Activated CD8-positive, alpha-beta T cell treated with anti-CD3 and anti-CD28 coated beads for 36 hours (primary cell): ENCODE measurements at regions not wholly inside any gene's neighbourhood (a gene's known extent, or its start where the extent isn't known, plus 50 kb on each side); places are given as distances from the start of the nearest gene placed in this dataset.

Experiments used
- ATAC-seq: fragments of 200-7000 bp; cut with Tn5 transposase; one replicate; pipeline ENCODE4 v1.10.0; 2021; ENCODE audit warnings: mild to moderate bottlenecking, moderate library complexity
- CTCF ChIA-PET: fragments of 350-600 bp; sonication (Branson Sonifier 250); formaldehyde crosslinking; loops from one replicate; lab custom pipeline; 2021; ENCODE audit warnings: antibody characterized with exemption; lab: Charles Lee
- POLR2A ChIA-PET: fragments of 350-600 bp; sonication (Branson Sonifier 250); formaldehyde crosslinking; loops from one replicate; lab custom pipeline; 2021; ENCODE audit warnings: antibody characterized with exemption; lab: Charles Lee
- DNase-seq: peaks from one replicate; pipeline ENCODE4 v3.0.0-alpha.2; 2020
- H3K27ac Mint-ChIP-seq: one replicate; pipeline ENCODE4 v1.8.0; 2021; ENCODE audit warnings: mild to moderate bottlenecking, mixed read lengths
- H3K27me3 Mint-ChIP-seq: one replicate; pipeline ENCODE4 v1.8.0; 2021; ENCODE audit warnings: mixed read lengths
- H3K36me3 Mint-ChIP-seq: one replicate; pipeline ENCODE4 v1.8.0; 2021; ENCODE audit warnings: low read depth, mixed read lengths
- H3K4me1 Mint-ChIP-seq: one replicate; pipeline ENCODE4 v1.8.0; 2021; ENCODE audit warnings: low read depth, mixed read lengths
- H3K4me3 Mint-ChIP-seq: one replicate; pipeline ENCODE4 v1.8.0; 2021; ENCODE audit warnings: mild to moderate bottlenecking, moderate library complexity, mixed read lengths
- H3K9me3 Mint-ChIP-seq: one replicate; pipeline ENCODE4 v1.8.0; 2021; ENCODE audit warnings: mixed read lengths
- intact Hi-C: fragments of 100-400 bp; cut with micrococcal nuclease; formaldehyde crosslinking; loops from one replicate; pipeline ENCODE4 v1.10.0; 2022
- TF ChIP-seq, protein P1 (sequence below): fragments of 200-600 bp; IDR thresholded peaks from one replicate; pipeline ENCODE4 v1.8.0; 2022; ENCODE audit warnings: antibody characterized with exemption, mild to moderate bottlenecking

DNA sequence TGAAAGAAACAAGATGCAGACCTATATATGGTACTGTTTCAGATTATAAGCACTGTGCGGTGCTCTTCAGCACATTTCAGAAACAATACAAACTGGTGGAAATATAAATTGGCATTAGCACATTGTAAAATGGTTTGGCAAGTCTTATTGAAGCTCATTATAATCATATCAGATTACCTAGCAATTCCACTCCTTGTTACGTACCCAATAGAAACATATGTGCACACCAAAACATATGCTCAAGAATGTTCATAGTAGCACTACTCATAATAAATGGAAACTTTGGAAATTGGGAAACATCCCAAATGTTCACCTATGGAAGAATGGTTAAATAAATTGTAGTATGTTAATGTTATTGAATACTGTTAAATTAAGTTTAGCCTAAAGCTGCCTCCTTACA lies 54.9 kb upstream of the PLEKHG1 start:
- POLR2A ChIA-PET: no interaction called here
- no peaks in the 10 kb centered on the region for H3K9me3 Mint-ChIP-seq
- no peak for ATAC-seq

DNA sequence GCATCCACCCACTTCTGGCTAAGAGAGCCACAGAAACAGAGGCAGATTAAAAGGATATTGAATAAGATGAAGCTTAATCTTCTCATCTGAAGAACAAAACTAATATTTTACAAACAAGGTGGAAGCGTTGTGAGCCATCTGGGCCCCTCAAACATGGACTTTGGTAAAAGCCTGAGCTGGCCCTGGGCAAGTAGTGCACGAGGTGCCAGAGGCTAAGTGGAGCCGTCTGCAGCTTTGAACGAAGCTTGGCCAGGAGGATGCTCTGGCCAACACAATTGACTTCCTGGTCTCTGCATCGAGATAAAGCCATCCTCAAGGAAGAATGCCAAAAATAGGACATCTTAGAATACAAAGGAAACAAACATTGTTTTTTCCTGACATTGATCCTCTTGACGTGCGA lies 53.2 kb upstream of the PLEKHG1 start:
- DNase-seq: no peak
- ATAC-seq: no peak
- intact Hi-C loops: no loop called here
- Mint-ChIP-seq H3K27me3 (peaks cover 15% of the 10 kb centered on the region), H3K9me3 (no peaks in the 10 kb centered on the region), H3K27ac (no peak overlapping the region), H3K4me1 (peaks cover 8% of the 10 kb centered on the region), H3K4me3 (no peak overlapping the region), H3K36me3 (no peaks in the 10 kb centered on the region)
- ChIA-PET POLR2A (interaction anchor here (1.2 kb wide), 1 partner anchor 12 kb away, joined by 3 read pairs; no protein-coding TSS in a partner anchor), CTCF (interaction anchor here (0.8 to 1.2 kb wide), 2 partner anchors 55 to 269 kb away, joined by 3 read pairs; no protein-coding TSS in a partner anchor)
- TF ChIP-seq, protein P1, sequence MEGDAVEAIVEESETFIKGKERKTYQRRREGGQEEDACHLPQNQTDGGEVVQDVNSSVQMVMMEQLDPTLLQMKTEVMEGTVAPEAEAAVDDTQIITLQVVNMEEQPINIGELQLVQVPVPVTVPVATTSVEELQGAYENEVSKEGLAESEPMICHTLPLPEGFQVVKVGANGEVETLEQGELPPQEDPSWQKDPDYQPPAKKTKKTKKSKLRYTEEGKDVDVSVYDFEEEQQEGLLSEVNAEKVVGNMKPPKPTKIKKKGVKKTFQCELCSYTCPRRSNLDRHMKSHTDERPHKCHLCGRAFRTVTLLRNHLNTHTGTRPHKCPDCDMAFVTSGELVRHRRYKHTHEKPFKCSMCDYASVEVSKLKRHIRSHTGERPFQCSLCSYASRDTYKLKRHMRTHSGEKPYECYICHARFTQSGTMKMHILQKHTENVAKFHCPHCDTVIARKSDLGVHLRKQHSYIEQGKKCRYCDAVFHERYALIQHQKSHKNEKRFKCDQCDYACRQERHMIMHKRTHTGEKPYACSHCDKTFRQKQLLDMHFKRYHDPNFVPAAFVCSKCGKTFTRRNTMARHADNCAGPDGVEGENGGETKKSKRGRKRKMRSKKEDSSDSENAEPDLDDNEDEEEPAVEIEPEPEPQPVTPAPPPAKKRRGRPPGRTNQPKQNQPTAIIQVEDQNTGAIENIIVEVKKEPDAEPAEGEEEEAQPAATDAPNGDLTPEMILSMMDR: no peak

More for the DNA sequence above, 54.9 kb upstream of the PLEKHG1 start:
- H3K4me1 Mint-ChIP-seq: peaks cover 8% of the 10 kb centered on the region
- no peak overlapping the region for H3K27ac Mint-ChIP-seq
- intact Hi-C loops: no loop called here
- H3K4me3 Mint-ChIP-seq: no peak overlapping the region
- CTCF ChIA-PET: interaction anchor here (0.6 to 0.8 kb wide), 2 partner anchors 270 to 479 kb away, joined by 3 read pairs; no protein-coding TSS in a partner anchor
- H3K36me3 Mint-ChIP-seq: no peaks in the 10 kb centered on the region
- peaks cover 20% of the 10 kb centered on the region for H3K27me3 Mint-ChIP-seq
- TF ChIP-seq, protein P1: no peak
- DNase-seq: no peak

DNA sequence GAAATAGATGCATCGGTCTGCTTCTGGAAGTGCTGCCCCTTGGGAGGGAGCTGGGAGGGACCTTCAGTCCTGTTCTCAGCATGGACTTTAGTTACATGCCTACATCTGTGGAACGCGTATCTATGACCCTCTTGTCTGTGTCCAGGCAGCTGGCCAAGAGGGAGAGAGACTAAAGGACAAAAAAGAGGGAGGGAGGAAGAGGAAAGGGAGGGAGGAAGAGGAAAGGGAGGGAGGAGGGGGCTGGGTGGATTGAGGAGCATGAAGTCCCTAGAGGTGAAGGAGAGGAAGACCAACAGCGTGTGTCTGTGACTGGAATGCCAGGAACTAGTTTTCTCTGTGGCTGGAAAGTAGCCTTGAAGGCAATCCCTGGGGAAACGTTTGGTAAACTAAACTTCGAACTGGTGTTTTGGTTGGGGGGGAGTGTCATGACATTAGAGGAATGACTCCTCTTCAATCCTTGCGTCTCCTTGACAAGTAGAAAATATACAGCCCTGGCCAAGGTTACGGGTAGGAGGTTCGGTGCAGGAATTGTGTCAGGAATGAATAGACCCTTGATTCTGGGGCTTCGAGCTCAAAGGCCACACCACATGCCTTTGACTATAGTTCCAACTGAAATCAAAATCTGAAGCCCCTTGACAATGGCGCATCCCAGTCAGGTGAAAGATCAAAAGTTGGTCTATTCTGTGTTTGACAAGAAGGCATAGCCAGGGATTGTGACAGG lies 52.0 kb upstream of the PLEKHG1 start:
- POLR2A ChIA-PET: interaction anchor here (1.2 kb wide), 1 partner anchor 11 kb away, joined by 3 read pairs; no protein-coding TSS in a partner anchor
- Mint-ChIP-seq H3K27me3 (peaks cover 15% of the 10 kb centered on the region), H3K36me3 (no peaks in the 10 kb centered on the region), H3K9me3 (no peaks in the 10 kb centered on the region), H3K4me1 (peaks cover 8% of the 10 kb centered on the region), H3K4me3 (no peak overlapping the region), H3K27ac (no peak overlapping the region)
- ATAC-seq: no peak
- intact Hi-C loops: no loop called here
- no peak for DNase-seq
- TF ChIP-seq, protein P1: no peak
- CTCF ChIA-PET: no interaction called here

DNA sequence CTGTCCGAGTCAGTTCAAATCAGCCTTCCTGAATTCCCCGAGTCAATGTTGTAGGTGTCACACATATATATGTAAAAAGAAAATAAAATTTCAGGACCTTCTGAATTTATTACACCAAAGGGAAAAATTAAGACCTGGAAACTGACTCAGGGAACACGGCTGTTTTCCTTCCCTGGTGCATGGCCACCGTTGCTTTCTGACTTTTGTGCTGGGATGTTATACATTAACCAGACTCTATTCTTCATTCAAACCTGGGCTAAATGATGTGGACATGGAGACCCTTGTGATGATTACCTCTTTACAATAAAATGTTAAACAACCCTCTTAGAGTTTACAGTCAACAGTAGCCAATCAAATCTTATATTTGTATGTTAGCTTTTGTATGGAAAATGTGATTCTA lies 51.4 kb upstream of the PLEKHG1 start:
- Mint-ChIP-seq H3K4me1 (peaks cover 8% of the 10 kb centered on the region), H3K27ac (no peak overlapping the region), H3K27me3 (peaks cover 12% of the 10 kb centered on the region), H3K4me3 (no peak overlapping the region), H3K36me3 (no peaks in the 10 kb centered on the region), H3K9me3 (no peaks in the 10 kb centered on the region)
- ATAC-seq (no peak), DNase-seq (no peak)
- TF ChIP-seq, protein P1: no peak
- POLR2A ChIA-PET: no interaction called here
- intact Hi-C loops: no loop called here
- CTCF ChIA-PET: interaction anchor here (0.9 to 1.3 kb wide), 2 partner anchors 7 to 154 kb away, joined by 3 read pairs; no protein-coding TSS in a partner anchor

DNA sequence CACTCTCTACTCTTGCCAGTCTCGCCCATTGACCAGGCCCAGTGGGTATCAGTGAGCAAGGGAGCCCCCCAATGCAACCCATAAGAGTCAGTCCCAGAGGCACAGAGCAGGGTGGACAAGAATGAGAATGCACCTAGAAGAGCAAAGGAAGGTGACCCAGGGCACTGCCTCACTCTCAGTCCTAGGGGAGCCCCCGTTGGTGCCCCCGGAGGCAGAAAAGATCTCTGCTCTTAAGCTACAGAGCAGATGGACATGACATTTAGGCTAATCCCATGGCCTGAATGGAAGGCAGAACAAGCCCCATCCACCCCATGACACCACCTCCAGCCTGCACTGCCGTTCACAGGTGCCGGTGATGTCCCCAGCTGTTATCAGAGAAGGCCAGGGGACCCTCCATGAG lies 50.7 kb upstream of the PLEKHG1 start:
- DNase-seq: no peak
- Mint-ChIP-seq H3K9me3 (no peaks in the 10 kb centered on the region), H3K4me1 (peaks cover 8% of the 10 kb centered on the region), H3K36me3 (no peaks in the 10 kb centered on the region), H3K4me3 (no peak overlapping the region), H3K27ac (no peak overlapping the region), H3K27me3 (peaks cover 10% of the 10 kb centered on the region)
- ChIA-PET POLR2A (no interaction called here), CTCF (interaction anchor here (0.9 to 1.3 kb wide), 2 partner anchors 8 to 154 kb away, joined by 3 read pairs; no protein-coding TSS in a partner anchor)
- TF ChIP-seq, protein P1: no peak
- intact Hi-C loops: no loop called here
- no peak for ATAC-seq
